Mesothelial cell of epicardium (in vitro differentiated cells): ENCODE measurements at regions not wholly inside any gene's neighbourhood (a gene's known extent, or its start where the extent isn't known, plus 50 kb on each side); places are given as distances from the start of the nearest gene placed in this dataset.

Experiments used
- DNase-seq, 2 experiments: peaks; one replicate each; pipeline ENCODE4 v3.0.0; 2021; ENCODE audit warnings: low spot score in 2 of 2; ENCODE audit not compliant: unreplicated experiment in 2 of 2
- H3K27ac Mint-ChIP-seq: 2 replicates; pipeline ENCODE4 v1.8.0; 2021; ENCODE audit warnings: mixed read lengths
- H3K27me3 Mint-ChIP-seq: 2 replicates; pipeline ENCODE4 v1.8.0; 2021; ENCODE audit warnings: low read depth, mixed read lengths
- H3K36me3 Mint-ChIP-seq: 2 replicates; pipeline ENCODE4 v1.8.0; 2021; ENCODE audit warnings: mixed read lengths
- H3K4me1 Mint-ChIP-seq: 2 replicates; pipeline ENCODE4 v1.8.0; 2021; ENCODE audit warnings: mixed read lengths
- H3K4me3 Mint-ChIP-seq: 2 replicates; pipeline ENCODE4 v1.8.0; 2021; ENCODE audit warnings: mild to moderate bottlenecking, moderate library complexity, mixed read lengths
- H3K9me3 Mint-ChIP-seq: 2 replicates; pipeline ENCODE4 v1.8.0; 2021; ENCODE audit warnings: mixed read lengths
- CTCF ChIP-seq: fragments of 200-600 bp; sonication (generic); IDR thresholded peaks from one replicate; pipeline ENCODE4 v1.5.0; 2021; ENCODE audit warnings: antibody characterized with exemption; ENCODE audit not compliant: unreplicated experiment

GRCh38 chr14:35965400-35965799 is 139.3 kb downstream of the BRMS1L start:
- Mint-ChIP-seq H3K4me3 (no peak overlapping the region), H3K36me3 (no peaks in the 10 kb centered on the region), H3K27ac (no peak overlapping the region), H3K4me1 (peaks cover 9% of the 10 kb centered on the region), H3K9me3 (no peaks in the 10 kb centered on the region), H3K27me3 (peaks cover 7% of the 10 kb centered on the region)
- TF ChIP-seq CTCF: no peak
- DNase-seq: no peak

- no peaks in the 10 kb centered on the region for H3K9me3 Mint-ChIP-seq
- H3K4me3 Mint-ChIP-seq: no peak overlapping the region
- no peak for DNase-seq
- H3K4me1 Mint-ChIP-seq: peaks cover 9% of the 10 kb centered on the region
- H3K27me3 Mint-ChIP-seq: peaks cover 7% of the 10 kb centered on the region
- TF ChIP-seq CTCF: no peak
- peak overlapping the region; percentile 19 for H3K27ac Mint-ChIP-seq
- H3K36me3 Mint-ChIP-seq: no peaks in the 10 kb centered on the region
Measured at GRCh38 chr14:35964697-35965286, 138.7 kb downstream of the BRMS1L start.

- peak; percentile 17 for TF ChIP-seq CTCF
- H3K27me3 Mint-ChIP-seq: peaks cover 4% of the 10 kb centered on the region
- peaks cover 24% of the 10 kb centered on the region for H3K4me1 Mint-ChIP-seq
- no peaks in the 10 kb centered on the region for H3K9me3 Mint-ChIP-seq
- H3K27ac Mint-ChIP-seq: no peak overlapping the region
- no peak for DNase-seq
- no peaks in the 10 kb centered on the region for H3K36me3 Mint-ChIP-seq
- H3K4me3 Mint-ChIP-seq: no peak overlapping the region
Measured at GRCh38 chr14:35963209-35963608, 137.1 kb downstream of the BRMS1L start.

- Mint-ChIP-seq H3K4me1 (peaks cover 24% of the 10 kb centered on the region), H3K4me3 (no peak overlapping the region), H3K36me3 (no peaks in the 10 kb centered on the region), H3K27ac (no peak overlapping the region), H3K9me3 (no peaks in the 10 kb centered on the region), H3K27me3 (peaks cover 2% of the 10 kb centered on the region)
- no peak for TF ChIP-seq CTCF
- no peak for DNase-seq
Measured at GRCh38 chr14:35961697-35962274, 135.6 kb downstream of the BRMS1L start.

- Mint-ChIP-seq H3K27ac (peak overlapping the region; percentile 51), H3K4me1 (peaks cover 21% of the 10 kb centered on the region), H3K4me3 (no peak overlapping the region), H3K36me3 (no peaks in the 10 kb centered on the region), H3K27me3 (peaks cover 3% of the 10 kb centered on the region), H3K9me3 (no peaks in the 10 kb centered on the region)
- TF ChIP-seq CTCF: no peak
- no peak for DNase-seq
Measured at GRCh38 chr14:35959835-35960234, 133.7 kb downstream of the BRMS1L start.
